Breast epithelium (tissue), 3 donors: ENCODE measurements at regions not wholly inside any gene's neighbourhood (a gene's known extent, or its start where the extent isn't known, plus 50 kb on each side); places are given as distances from the start of the nearest gene placed in this dataset.

ENCODE experiments used
- POLR2AphosphoS5 ChIP-seq, 3 donors: sonication (generic); formaldehyde crosslinking; IDR thresholded peaks; one replicate each; pipeline ENCODE4 v1.6.1; 2017; ENCODE audit warnings: antibody characterized with exemption in 3 of 3
- TF ChIP-seq, protein P1 (sequence below), 3 donors: fragments of 450-650 bp; IDR thresholded peaks; one replicate each; pipeline ENCODE4 v1.5.1; 2016 to 2017; ENCODE audit warnings: antibody characterized with exemption in 3 of 3, mild to moderate bottlenecking in 3 of 3, moderate library complexity in 3 of 3

DNA sequence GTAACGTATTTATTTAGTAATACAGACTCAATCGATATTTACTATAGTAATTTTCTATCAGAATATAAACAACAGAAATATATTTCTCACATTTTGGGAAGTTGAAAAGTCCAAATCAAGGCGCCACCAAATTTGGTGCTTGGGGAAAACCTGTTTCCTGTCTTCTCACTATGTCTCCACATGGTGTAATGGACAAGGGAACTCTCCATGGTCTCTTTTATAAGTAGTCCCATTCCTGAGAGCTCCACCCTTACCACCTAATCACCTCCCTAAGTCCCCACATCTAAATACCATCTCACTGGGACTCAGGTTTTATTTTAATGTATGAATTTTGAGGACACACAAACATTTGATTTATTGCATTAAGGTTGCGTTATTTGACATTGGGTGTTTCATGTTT, 848.0 kb downstream of the LTN1 start:
- TF ChIP-seq POLR2AphosphoS5 (IDR thresholded peaks at IDR 0.05), result no peak
- TF ChIP-seq, protein P1, sequence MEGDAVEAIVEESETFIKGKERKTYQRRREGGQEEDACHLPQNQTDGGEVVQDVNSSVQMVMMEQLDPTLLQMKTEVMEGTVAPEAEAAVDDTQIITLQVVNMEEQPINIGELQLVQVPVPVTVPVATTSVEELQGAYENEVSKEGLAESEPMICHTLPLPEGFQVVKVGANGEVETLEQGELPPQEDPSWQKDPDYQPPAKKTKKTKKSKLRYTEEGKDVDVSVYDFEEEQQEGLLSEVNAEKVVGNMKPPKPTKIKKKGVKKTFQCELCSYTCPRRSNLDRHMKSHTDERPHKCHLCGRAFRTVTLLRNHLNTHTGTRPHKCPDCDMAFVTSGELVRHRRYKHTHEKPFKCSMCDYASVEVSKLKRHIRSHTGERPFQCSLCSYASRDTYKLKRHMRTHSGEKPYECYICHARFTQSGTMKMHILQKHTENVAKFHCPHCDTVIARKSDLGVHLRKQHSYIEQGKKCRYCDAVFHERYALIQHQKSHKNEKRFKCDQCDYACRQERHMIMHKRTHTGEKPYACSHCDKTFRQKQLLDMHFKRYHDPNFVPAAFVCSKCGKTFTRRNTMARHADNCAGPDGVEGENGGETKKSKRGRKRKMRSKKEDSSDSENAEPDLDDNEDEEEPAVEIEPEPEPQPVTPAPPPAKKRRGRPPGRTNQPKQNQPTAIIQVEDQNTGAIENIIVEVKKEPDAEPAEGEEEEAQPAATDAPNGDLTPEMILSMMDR (IDR thresholded peaks at IDR 0.05), result no peak
